ENCODE measurements at regions not wholly inside any gene's neighbourhood (a gene's known extent, or its start where the extent isn't known, plus 50 kb on each side); places are given as distances from the start of the nearest gene placed in this dataset.

- no peaks in the 10 kb centered on the region for H3F3A ChIP-seq (ENCODE audit: insufficient read depth, low read length)
- no peak overlapping the region for H3K9ac ChIP-seq (ENCODE audit: low read length)
- no peak overlapping the region for H3K27ac ChIP-seq (ENCODE audit: low read depth, low read length, poor library complexity, severe bottlenecking)
- TF ChIP-seq CTCF (IDR thresholded peaks at IDR 0.05; ENCODE audit: low read length) = no peak
- TF ChIP-seq EZH2 (IDR thresholded peaks at IDR 0.05; ENCODE audit: borderline replicate concordance, low read length) = no peak
- no peaks in the 10 kb centered on the region for H3K36me3 ChIP-seq (ENCODE audit: insufficient read depth, low read length)
- no peaks in the 10 kb centered on the region for H4K20me1 ChIP-seq (ENCODE audit: insufficient read depth, low read length)
- peaks cover 2% of the 10 kb centered on the region; the same call in 1 of the 2 replicates for H3K27me3 ChIP-seq (ENCODE audit: insufficient read depth, low read length)
- no peaks in the 10 kb centered on the region for H3K9me3 ChIP-seq (ENCODE audit: low read length)
- H3K4me3 ChIP-seq (ENCODE audit: low read depth, low read length, poor library complexity, severe bottlenecking) = no peak overlapping the region
- no peaks in the 10 kb centered on the region for H3K4me1 ChIP-seq (ENCODE audit: insufficient read depth, low read length, severe bottlenecking)
- H3K79me2 ChIP-seq (ENCODE audit: insufficient read depth, low read length) = no peaks in the 10 kb centered on the region
- H3K4me2 ChIP-seq (ENCODE audit: low read length) = no peak overlapping the region
- no peak overlapping the region for H2AFZ ChIP-seq (ENCODE audit: low read length)
- no peaks in the 10 kb centered on the region for H3K9me2 ChIP-seq (ENCODE audit: low read depth, low read length)
Measured at GRCh38 chr13:99119656-99120055, 81.0 kb upstream of the UBAC2 start.

GRCh38 chr13:99120751-99121150, 79.9 kb upstream of the UBAC2 start:
- Histone ChIP-seq H4K20me1 (ENCODE audit: insufficient read depth, low read length) (no peaks in the 10 kb centered on the region), H3K27me3 (ENCODE audit: insufficient read depth, low read length) (peaks cover 2% of the 10 kb centered on the region; the same call in 1 of the 2 replicates), H3K9me2 (ENCODE audit: low read depth, low read length) (no peaks in the 10 kb centered on the region), H3K36me3 (ENCODE audit: insufficient read depth, low read length) (no peaks in the 10 kb centered on the region), H3K9me3 (ENCODE audit: low read length) (no peaks in the 10 kb centered on the region), H3K79me2 (ENCODE audit: insufficient read depth, low read length) (no peaks in the 10 kb centered on the region), H3K4me3 (ENCODE audit: low read depth, low read length, poor library complexity, severe bottlenecking) (no peak overlapping the region), H2AFZ (ENCODE audit: low read length) (no peak overlapping the region), H3K27ac (ENCODE audit: low read depth, low read length, poor library complexity, severe bottlenecking) (no peak overlapping the region), H3K4me1 (ENCODE audit: insufficient read depth, low read length, severe bottlenecking) (no peaks in the 10 kb centered on the region), H3F3A (ENCODE audit: insufficient read depth, low read length) (no peaks in the 10 kb centered on the region), H3K4me2 (ENCODE audit: low read length) (no peak overlapping the region), H3K9ac (ENCODE audit: low read length) (no peak overlapping the region)
- no peak for TF ChIP-seq CTCF (IDR thresholded peaks at IDR 0.05; ENCODE audit: low read length)
- TF ChIP-seq EZH2 (IDR thresholded peaks at IDR 0.05; ENCODE audit: borderline replicate concordance, low read length) = no peak

DNA sequence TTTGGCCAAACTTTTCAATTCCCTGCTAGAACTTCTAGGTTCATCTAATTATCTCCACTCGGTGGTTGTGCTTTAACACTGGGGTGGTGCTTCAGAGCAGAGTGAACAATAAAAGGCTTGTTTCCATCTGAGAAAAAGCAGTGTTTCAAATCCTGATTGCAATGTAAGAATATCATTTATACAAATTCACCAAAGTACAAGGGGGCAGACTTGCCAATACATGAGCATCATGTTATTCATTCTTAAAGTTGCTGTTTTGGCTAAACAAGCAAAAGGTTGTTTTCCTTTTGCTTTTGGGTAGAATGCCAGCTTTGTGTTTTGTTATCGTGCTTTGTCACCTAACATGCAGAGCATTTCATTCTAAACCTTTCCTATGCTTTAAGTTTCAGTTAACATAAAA, 78.5 kb upstream of the UBAC2 start:
- H3K9me2 ChIP-seq (ENCODE audit: low read depth, low read length) = no peaks in the 10 kb centered on the region
- H2AFZ ChIP-seq (ENCODE audit: low read length) = no peak overlapping the region

More for the DNA sequence above, 78.5 kb upstream of the UBAC2 start:
- H3K36me3 ChIP-seq (ENCODE audit: insufficient read depth, low read length) = no peaks in the 10 kb centered on the region
- no peak overlapping the region for H3K4me2 ChIP-seq (ENCODE audit: low read length)
- no peak overlapping the region for H3K27ac ChIP-seq (ENCODE audit: low read depth, low read length, poor library complexity, severe bottlenecking)
- peaks cover 2% of the 10 kb centered on the region; the same call in 1 of the 2 replicates for H3K27me3 ChIP-seq (ENCODE audit: insufficient read depth, low read length)
- H3F3A ChIP-seq (ENCODE audit: insufficient read depth, low read length) = no peaks in the 10 kb centered on the region
- no peak overlapping the region for H3K9ac ChIP-seq (ENCODE audit: low read length)
- no peak for TF ChIP-seq CTCF (IDR thresholded peaks at IDR 0.05; ENCODE audit: low read length)
- TF ChIP-seq EZH2 (IDR thresholded peaks at IDR 0.05; ENCODE audit: borderline replicate concordance, low read length) = no peak
- H4K20me1 ChIP-seq (ENCODE audit: insufficient read depth, low read length) = no peaks in the 10 kb centered on the region
- no peaks in the 10 kb centered on the region for H3K9me3 ChIP-seq (ENCODE audit: low read length)
- H3K4me3 ChIP-seq (ENCODE audit: low read depth, low read length, poor library complexity, severe bottlenecking) = no peak overlapping the region
- H3K4me1 ChIP-seq (ENCODE audit: insufficient read depth, low read length, severe bottlenecking) = no peaks in the 10 kb centered on the region
- no peaks in the 10 kb centered on the region for H3K79me2 ChIP-seq (ENCODE audit: insufficient read depth, low read length)
